Activated CD4-positive, alpha-beta T cell treated with anti-CD3 and anti-CD28 coated beads for 4 hours (primary cell): ENCODE measurements at regions not wholly inside any gene's neighbourhood (a gene's known extent, or its start where the extent isn't known, plus 50 kb on each side); places are given as distances from the start of the nearest gene placed in this dataset.

Source experiments
- DNase-seq, 2 donors: peaks; one replicate each; pipeline ENCODE4 v3.0.0-alpha.2; 2020

DNA sequence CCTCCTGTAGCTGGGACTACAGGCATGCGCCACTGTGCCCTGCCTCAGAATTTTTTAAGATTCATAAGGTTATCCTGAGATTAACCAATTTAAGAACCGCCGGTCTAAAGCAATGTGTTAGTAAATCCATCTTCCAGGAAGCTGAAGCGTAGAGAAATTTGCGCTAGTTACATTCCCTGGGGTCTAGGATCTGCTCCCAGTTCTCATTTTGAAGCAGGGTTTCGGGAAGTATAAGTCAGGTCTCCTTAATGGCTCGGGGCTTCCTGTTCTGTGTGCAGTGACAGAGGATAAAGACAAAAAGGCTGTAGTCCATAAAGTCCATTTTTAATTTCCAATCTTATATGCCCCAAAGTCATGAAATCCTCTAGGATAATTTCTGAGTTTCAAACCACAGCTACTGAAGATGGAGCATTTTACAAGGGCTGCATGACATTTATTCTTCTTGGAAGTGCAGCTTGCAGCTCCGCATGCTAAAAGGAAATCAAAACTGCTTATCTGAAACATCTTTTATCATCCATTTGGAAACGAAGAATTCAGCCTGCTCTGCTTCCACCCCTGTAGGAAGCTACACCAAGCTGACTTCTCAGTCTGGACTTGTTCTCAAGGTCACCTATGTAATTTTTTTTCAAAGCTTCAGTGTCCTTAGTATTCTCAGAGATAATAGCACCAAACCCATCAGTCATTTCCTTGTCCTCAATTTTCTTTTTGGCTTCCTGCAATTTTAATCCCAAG lies 326.1 kb downstream of the PRL start:
- DNase-seq: no peak

DNA sequence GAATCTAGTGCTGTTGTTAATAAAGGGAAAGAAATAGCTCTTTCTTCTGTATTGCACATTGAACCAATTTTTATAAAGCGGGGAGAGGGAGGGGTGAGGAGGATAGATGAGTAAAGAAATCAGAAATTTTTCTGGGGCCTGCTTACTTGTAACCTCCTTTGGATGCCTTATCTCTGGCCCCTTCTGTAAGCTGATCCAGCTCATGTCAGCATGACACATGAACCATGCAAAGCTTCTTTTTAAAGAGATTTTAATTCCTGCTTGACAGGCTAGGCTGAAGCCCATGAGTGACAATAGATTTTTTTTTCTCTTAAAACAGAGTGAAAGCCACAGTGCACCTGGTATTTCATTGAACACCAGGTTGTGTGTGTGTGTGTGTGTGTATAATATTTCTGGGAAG lies 325.3 kb downstream of the PRL start:
- DNase-seq: no peak

DNA sequence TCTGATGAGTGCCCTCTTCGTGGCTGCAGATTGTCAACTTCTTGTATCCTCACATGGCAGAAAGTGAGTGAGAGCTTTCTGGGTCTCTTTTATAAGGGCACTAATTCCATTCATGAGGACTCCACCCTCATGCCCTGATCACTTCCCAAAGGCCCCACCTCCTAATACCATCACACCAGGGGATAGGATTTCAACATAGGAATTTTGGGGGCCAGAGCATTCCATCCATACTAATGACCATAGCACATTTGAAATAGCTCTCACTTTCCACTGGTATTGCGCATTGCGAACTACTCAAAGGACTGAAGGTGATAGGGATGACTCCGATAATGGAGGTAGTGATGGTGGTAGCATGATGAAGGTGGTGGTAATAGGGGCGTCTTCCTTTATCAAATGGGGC lies 324.3 kb downstream of the PRL start:
- no peak for DNase-seq

DNA sequence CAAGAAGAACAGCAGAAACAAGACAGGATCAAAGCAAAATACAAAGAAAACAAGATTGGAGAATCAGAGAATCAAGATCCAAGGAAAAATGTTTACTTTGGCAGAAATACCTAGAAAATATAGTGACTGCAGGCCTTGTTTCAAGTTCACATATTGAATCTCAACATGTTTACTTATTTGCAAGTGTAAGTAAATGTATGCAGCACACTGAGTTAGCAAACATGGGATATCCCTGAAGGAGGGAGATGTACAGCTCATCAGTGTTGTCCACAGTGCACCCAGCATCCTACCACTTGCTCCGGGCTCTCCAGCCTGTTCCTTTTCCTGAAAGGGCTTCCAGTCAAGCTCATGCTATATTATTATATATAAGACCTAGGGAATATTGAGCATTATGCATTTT lies 319.5 kb downstream of the PRL start:
- DNase-seq: no peak

DNA sequence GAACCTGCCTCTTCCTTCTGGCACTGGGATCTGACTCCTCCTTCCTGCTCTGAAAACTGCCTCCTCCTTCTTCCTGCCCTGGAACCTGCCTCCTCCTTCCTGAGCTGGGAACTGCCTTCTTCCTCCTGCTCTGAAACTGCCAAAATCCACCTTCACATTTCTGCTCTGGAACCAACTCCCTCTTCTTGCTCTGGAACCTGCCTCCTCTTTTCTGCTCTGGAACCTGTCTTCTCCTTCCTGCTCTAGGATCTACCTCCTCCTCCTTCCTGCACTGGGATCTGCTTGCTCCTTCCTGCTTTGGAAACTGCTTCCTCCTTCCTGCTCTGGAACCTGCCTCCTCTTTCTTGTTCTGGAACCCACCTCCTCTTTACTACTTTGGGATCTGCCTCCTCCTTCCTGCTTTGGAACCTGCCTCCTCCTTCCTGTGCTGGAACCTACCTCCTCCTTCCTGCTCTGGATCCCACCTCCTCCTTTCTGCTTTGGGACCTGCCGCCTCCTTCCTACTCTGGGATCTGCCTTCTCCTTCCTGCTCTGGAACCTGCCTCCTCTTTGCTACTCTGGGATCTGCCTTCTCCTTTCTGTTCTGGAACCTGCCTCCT lies 315.5 kb downstream of the PRL start:
- DNase-seq: no peak

DNA sequence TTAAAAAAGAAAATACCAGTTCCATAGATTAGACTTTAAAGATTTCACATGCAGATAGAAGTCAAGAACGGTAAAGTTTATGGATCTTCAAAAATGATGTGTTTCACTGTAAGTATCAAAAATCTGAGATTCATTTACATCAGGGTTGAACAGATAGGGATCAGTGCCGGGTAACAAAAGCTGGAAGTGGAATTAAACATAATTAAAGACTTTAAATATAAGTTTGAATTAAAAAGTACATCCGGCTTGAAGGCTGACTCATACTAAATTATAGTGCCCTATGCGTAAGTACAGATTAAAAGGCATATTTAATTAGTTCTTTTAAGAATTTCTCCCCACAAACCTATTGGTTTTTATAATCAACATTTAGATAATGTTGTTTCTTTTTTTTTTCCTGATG lies 312.7 kb downstream of the PRL start:
- no peak for DNase-seq

DNA sequence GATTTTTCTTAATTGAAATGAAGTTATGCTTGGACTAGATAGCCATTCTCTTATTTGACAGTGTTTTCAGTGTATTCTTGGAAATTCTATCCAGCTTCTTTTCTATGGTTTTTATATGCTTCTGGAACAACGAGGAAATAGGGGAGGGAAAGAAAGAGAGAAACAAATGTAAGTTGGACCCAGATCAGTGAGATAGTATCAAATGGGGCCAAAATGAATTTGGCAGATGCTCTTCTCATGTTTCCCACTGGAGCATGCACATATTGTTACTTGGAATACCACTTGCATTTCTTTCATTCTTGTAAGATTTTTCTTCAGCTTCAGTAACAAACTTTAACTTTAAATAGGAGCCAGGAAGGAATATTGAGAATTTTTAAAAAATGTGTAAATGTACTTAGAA lies 312.3 kb downstream of the PRL start:
- DNase-seq: no peak

DNA sequence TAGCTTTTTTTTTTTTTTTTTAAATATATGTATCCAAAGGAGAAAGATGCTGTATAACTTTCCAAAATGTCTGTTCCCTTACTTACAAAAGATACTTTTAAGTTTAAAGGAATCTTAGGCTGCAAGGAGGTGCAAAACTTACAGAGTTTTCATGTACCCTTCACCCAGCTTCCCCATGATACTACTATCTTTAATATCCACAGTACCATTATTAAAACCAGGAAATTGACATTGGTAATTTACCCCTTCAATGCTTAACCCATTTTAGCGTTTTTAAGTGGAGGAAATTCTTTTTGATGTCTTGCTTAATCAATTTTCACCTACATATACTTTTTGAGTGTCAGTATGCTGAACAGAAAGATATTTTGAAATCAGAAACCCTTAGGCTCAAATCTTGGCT lies 310.9 kb downstream of the PRL start:
- no peak for DNase-seq

DNA sequence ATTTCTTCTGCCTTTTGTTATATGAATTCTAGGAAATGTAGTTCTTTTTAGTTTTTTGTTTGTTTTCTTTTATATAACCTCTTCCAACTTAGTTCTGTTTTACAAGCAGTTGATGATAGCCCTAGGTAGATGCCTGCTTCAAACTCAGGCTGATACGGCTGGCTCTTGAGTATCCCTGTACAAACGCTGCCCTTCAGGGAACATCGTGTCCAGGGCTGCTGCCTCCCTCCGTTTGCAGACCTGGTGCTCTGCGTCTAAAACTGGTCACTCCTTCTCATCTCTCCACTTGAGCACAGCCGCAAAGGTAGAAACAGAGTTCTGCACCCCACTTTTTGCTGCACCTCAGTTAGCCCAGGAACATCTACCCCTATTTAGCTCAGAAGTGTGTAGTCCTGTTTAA lies 310.1 kb downstream of the PRL start:
- DNase-seq: no peak

DNA sequence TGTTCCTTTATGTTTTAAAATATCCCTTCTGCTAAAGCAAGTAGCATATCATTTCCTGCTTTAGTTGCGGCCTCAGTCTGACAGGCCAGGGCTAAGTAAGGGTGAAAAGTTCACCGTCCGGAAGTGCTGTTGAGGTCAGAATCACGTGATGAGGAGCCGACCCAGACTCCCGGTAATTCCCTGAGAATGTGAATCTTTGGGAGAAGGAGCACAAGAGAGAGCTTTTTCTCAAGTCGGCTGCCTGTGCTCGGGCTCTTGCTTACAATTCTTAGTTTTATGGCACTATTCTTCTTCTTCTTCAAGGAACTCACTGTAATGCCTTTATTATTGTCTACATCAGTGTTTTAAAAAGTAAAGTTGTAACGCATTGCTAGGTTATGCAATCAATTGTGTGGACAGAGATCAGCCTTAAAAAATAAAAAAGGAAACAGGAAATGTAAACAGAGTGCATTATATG lies 309.3 kb downstream of the PRL start:
- DNase-seq: no peak

DNA sequence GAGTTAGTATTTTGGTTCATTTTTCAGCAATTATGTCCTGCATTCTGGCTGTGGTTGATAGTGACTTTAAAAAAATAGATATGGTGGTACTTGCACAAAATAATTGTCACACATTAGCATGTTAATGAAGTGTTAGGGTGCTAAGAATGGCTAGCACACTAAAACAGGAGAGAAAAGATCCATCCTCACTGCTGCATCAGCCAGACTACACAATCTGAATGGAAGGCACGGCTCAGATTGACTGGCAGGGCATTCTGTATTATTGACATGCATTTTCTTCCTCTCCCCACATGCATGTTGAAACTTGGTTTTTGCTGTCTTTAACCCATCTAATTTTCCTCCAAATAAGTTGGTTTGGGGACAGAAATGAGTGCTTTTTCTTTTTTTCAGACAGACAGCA lies 306.3 kb downstream of the PRL start:
- no peak for DNase-seq

DNA sequence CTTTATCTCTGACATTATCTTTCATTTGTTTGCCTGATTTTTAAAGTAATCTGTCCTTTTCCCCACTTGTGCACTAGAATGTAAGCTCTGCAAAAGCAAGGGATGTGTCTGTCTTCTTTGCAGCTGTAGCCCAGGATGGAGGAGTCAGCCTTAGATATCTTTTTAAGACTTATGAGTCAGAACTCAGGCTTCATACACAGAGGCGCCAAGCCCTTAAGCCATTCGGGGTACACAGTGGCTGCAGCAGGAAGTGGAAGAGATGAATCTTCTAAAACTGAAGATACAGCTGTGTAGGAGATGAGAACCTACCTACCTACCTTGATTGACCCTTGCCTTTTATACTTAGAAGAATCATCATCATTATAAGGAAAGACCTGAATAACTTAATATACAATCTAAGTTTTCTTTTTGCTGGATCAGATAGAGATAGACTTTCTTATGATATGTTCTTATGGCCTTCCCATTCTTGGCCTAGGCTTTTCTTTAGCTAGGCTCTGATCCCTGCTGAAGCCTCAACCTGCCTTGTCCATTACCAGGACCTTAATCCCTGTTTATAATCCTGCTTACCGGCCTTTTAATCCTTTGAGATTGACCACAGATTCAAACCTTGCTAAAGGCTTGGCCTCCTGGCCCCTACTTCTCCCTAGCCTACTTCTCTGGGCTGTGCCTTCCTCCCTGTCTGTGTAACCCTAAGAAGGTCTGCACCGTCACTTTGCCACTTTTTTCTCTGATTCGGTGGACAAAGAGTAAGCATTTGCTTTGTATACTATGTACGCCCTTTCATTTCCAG lies 304.5 kb downstream of the PRL start:
- no peak for DNase-seq

DNA sequence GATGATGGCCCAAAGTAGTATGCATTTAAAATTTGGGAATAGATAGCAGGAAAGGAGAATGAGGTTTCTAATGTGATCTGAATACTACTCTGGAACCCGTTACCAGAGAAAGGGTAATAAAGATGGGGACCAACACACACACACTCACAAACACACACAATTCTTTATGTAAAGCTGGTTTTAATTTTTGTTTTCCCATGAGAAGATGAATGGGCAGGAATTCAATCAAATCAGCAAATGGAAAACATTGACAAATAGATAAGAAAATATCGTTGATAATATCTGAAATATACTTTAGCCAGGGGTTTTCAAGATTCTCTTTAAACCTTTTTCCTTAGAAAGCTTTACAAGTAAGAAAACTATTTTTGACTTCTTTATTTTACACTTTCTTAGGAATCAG lies 303.0 kb downstream of the PRL start:
- no peak for DNase-seq

DNA sequence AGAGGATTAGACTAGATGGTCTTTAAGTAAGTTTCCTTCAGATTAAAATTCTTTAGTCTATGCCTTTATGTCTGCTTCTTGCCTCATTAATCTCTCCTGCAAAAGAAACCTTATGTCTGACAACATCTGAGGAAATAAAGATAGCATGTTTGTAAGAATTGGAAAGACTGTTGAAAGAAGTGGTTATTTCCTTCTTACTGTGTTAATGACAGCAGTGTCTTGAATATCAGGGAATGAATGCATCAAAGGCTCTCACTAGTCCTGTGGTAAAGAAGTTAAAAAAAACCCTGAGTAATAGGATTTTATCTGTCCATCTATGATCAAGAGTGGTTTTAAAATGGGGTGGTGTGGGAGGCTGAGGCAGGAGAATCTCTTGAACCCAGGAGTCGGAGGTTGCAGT lies 302.0 kb downstream of the PRL start:
- no peak for DNase-seq

DNA sequence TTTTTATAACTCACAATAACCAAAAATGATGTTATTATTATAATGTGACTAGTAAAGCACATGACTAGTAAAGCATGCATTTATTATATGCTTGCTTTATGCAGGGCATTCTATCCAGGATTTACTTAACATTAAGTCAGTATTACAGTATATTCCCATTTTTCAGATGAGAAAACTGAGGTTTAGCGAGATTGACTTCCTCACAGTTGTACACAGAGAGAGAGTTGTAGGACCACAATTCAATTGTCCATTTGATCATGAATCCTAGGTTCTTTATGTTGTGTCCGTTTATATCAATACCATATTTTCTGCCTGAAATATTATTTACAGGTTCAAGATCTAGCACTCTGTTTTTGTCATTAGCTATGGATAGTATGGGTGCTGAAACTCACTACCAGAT lies 301.5 kb downstream of the PRL start:
- DNase-seq: no peak

DNA sequence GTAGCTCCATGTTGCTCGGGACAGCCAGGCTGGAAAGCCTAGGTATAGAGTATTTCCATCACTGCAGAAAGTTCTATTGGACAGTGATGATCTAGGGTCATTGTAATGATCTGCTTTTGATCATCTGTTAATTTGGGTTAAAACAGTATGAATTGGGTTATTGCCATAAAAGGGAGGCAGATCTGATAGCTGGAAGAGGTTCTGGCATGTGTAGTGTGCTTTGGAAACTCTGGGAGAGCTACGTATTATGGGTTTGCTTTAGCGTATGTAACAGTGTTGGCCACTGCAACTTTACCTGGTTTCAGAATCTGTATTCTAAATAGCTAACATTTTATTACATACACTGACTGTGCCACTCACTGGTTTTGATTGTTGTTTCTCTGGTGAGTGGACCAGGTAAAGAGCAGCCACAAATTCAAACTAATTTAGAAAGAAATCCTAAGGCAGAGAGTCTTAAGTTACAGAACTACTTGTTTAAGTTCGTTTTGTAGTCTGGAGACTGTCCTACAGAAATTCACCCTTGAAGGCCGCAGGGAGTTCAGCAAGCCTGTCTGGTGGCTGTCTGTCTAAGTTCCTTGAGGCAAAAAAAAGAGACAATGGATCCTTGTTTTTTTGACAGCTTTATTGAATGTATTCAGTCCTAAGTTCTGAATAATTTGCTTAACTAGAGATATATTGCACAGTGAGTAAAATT lies 300.3 kb downstream of the PRL start:
- no peak for DNase-seq

DNA sequence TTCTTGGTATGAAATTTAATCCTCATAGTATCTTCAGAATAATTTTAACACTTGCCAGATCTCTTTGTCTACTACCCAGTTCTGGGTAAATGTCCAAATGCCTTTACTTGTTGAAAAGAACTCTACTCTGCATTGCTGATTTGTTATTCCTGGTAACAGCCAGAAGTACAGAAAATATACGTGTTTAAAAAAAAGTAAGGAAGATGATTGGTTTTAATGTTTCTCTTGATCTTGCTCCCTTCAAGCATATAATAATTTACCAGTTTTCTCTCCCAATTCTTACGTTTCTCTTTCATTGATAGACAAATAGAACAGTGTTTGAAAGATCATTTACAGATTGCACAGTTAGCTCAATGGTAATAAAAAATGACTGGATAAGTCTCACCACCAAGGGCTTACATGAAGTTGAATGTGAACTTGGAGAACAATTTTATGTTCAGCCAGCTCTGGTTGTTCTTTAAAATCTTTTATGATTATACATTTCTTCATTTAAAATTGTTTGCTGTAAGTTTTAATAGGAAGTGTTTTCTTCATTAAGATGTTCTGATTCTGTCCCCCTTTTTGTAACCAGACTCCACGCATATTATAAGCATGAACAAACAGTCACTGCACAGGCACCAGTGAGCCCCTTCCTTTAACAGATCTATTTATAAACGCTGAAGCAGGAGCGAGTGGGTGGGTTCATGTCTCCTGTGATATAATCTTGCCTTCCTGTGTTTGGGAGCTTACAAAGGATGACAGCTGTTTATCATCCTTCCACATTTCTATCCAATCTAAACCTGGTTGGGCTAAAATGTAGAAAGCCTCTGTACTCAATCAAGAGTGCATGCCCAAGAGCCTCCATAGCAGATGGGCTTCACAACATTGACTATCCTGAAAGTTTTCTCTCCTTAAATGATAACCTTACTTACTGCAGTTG lies 299.5 kb downstream of the PRL start:
- DNase-seq: no peak

DNA sequence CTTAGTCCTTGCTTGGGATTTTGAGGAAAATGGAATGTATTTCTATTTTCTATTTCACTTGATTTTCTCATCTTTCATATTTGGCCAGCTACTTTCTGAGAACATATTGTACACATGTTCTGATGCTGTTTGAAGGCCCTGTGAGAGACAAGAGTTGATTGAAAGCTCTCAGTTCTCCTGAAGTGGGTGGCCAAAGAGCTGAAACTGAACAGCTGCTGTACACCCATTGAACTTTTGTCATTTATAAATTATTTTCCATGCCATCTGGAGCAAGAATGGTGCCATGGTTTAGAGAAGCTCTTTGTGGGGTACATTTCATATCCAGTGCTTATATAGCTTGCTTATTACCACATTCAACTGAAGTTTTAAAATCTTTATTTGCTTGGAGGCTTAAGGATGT lies 298.3 kb downstream of the PRL start:
- no peak for DNase-seq

DNA sequence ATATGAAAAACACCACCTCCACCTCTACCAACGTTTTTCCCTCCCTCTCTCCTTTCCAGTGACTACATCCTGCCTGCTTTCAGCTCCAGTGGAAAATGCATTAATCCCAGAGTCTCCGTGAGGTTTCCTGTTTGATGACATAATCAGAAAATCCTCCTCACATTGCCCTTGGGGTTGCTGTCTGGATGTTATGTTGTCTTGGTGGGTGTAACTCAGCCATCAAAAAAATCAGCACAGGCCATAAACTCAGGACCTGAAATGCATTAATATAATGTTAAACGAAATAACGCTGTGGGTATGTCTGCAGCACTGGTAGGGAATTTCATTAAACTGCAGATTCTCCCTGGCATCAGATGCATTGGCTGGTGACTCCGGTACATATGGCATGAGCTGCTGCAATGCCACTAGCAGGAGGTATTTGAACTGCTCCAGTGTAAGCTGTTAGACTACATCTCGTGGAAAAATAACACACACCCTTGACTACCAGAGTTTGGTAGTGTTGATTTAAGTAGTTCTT lies 297.8 kb downstream of the PRL start:
- no peak for DNase-seq

DNA sequence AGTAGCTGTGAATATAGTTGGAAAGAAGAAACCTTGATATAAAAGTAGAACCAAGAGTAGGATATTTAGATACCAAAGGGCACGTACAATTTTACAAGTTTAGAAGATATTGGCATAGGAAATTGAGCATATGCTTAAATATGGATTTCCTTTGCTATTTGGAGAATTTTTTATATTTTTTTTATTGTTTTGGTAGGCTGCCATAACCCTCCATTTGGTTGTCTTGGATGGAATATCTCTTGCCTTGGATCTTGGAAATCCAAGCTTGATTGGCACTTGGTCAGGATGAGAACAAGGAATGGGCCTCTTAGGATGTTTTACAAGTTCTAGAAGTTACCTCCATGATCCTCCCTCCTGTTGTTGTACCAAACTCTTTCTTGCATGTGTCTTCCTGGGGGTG lies 297.1 kb downstream of the PRL start:
- DNase-seq: no peak

DNA sequence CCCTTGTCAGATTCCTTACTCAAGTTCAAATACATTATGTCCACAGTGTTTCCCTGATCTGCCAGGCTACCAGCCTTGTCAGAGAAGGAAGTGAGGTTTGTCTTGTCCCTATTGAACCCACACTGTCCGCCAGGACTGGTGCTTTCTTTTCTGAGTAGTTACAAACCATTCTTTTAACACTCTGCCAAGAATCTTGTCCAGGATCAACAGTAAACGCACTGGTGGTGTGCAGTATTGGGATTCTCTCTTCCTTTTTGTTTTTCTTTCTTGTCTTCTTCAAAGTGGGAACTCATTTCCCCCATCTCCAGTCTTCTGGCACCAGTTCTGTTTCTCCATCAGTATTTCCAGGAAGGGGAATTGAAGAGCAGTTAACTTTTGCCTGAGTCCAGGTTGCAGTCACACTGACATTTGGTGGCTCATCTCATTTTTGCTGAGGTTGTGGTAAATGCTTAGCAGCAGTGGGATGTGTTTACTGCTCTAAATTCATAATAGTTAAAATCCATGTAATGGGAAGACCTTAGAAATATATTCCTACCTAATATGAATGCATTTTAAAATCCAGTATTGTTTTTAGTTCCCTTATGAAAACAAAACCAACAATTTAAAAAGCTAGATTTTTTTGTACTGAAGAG lies 295.3 kb downstream of the PRL start:
- DNase-seq: no peak

DNA sequence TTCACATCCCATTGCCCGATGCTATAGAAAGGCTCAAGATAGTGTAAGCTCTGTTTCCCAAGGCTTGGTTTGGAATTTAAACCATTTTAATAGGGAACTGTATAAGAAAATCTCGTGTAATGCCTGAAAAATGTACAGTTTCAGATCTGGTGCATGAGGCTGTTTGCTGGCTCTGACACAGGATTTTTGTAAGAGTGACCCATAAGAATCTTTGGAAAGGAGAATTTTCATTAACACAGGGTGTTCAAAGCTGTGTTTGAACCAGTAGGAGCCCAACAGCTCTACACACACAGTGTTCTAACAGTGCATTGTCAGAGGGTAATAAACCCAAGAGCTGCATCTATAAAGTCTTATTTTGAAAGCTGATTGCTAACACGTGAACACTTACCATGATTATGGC lies 293.5 kb downstream of the PRL start:
- no peak for DNase-seq
